ENCODE measurements at regions not wholly inside any gene's neighbourhood (a gene's known extent, or its start where the extent isn't known, plus 50 kb on each side); places are given as distances from the start of the nearest gene placed in this dataset.

- Histone ChIP-seq H3K27me3 (ENCODE audit: control insufficient read depth in 2 of 2, insufficient read depth in 2 of 2, low read length in 2 of 2) (no peaks in the 10 kb centered on the region; a peak in 2 of 5 replicates), H3K9ac (ENCODE audit: insufficient read depth in 1 of 2, low read depth in 2 of 2, low read length in 2 of 2) (no peak overlapping the region), H3K4me3 (no peak overlapping the region), H4K20me1 (replicated peaks; ENCODE audit: control insufficient read depth, insufficient read depth, low read length) (no peaks in the 10 kb centered on the region), H3K9me3 (replicated peaks; ENCODE audit: control insufficient read depth, insufficient read depth, low read depth, low read length) (no peaks in the 10 kb centered on the region), H3K4me2 (ENCODE audit: insufficient read depth, low read length) (no peak overlapping the region), H2AFZ (ENCODE audit: low read depth, low read length) (no peak overlapping the region), H3K79me2 (ENCODE audit: control insufficient read depth, insufficient read depth, low read length) (no peaks in the 10 kb centered on the region), H3K36me3 (ENCODE audit: control insufficient read depth, insufficient read depth, low read length) (no peaks in the 10 kb centered on the region), H3K4me1 (replicated peaks in 1 of 2; ENCODE audit: control insufficient read depth in 2 of 2, insufficient read depth in 2 of 2, low read length in 2 of 2) (no peaks in the 10 kb centered on the region), H3K27ac (ENCODE audit: extremely low read depth, low read depth, low read length) (no peak overlapping the region), H3K9me1 (ENCODE audit: control insufficient read depth, insufficient read depth, low read length) (no peaks in the 10 kb centered on the region)
- no peak for TF ChIP-seq ZBTB17 (CRISPR knock-in tag; IDR thresholded peaks at IDR 0.05)
- no peak for TF ChIP-seq ID3 (CRISPR knock-in tag; IDR thresholded peaks at IDR 0.05)
- TF ChIP-seq ID3 (tag; IDR thresholded peaks at IDR 0.05): no peak
- no peak for TF ChIP-seq KDM1A (IDR thresholded peaks at IDR 0.05)
- no peak for TF ChIP-seq ZNF431 (CRISPR knock-in tag; IDR thresholded peaks at IDR 0.05)
- no peak for TF ChIP-seq NFXL1 (CRISPR knock-in tag; IDR thresholded peaks at IDR 0.05)
- TF ChIP-seq DLX4 (CRISPR knock-in tag; IDR thresholded peaks at IDR 0.05): no peak
- TF ChIP-seq HDAC8 (tag; IDR thresholded peaks at IDR 0.05): no peak
- no peak for TF ChIP-seq RBBP5 (IDR thresholded peaks at IDR 0.05; ENCODE audit: borderline replicate concordance, insufficient read depth, low read length, poor library complexity, severe bottlenecking)
- TF ChIP-seq CCNT2 (IDR thresholded peaks at IDR 0.05; ENCODE audit: borderline replicate concordance, extremely low read depth, insufficient read length, low read depth, low read length): no peak
- no peak for TF ChIP-seq JUN (IDR thresholded peaks at IDR 0.05; ENCODE audit: borderline replicate concordance, low read depth, low read length)
- TF ChIP-seq JUN (CRISPR knock-in tag; IDR thresholded peaks at IDR 0.05; ENCODE audit: borderline replicate concordance): no peak
- TF ChIP-seq IFI16 (CRISPR knock-in tag; IDR thresholded peaks at IDR 0.05): no peak
- TF ChIP-seq RBFOX2 (IDR thresholded peaks at IDR 0.05; ENCODE audit: low read depth, low read length): no peak
- TF ChIP-seq NR2C2 (CRISPR knock-in tag; IDR thresholded peaks at IDR 0.05): no peak
- no peak for TF ChIP-seq NR2C2 (tag; IDR thresholded peaks at IDR 0.05)
- no peak for TF ChIP-seq ZNF175 (CRISPR knock-in tag; IDR thresholded peaks at IDR 0.05; ENCODE audit: low read depth)
- no peak for TF ChIP-seq ZNF695 (CRISPR knock-in tag; IDR thresholded peaks at IDR 0.05)
- TF ChIP-seq CREB3L1 (IDR thresholded peaks at IDR 0.05; ENCODE audit: borderline replicate concordance, low read depth): no peak
- no peak for TF ChIP-seq HES1 (IDR thresholded peaks at IDR 0.05; ENCODE audit: low read depth)
- no peak for TF ChIP-seq ZZZ3 (IDR thresholded peaks at IDR 0.05)
- TF ChIP-seq GABPB2 (CRISPR knock-in tag; conservative IDR thresholded peaks at IDR 0.05): no peak
- DNase-seq (ENCODE audit: extremely low read depth in 1 of 4, low spot score in 3 of 4): no peak
- BruUV-seq (replicated peaks): no TSS peak
- CTCF ChIA-PET (ENCODE audit: low intra/inter-chr PET ratio): no interaction called here
- WGBS (ENCODE audit: insufficient coverage, low coverage, missing lambda C conversion rate): 4% methylated on average over 3 of the region's 4 CpGs
- intact Hi-C loops (cut with micrococcal nuclease): no loop called here
- no peak for FAIRE-seq
- in situ Hi-C loops (cut with MboI): no loop called here
- no peak for ATAC-seq
- POLR2A ChIA-PET: no interaction called here
Observed at GRCh38 chr20:2244523-2244922, 51.3 kb upstream of the TGM3 start.
